Hepatocyte (in vitro differentiated cells): ENCODE measurements at regions not wholly inside any gene's neighbourhood (a gene's known extent, or its start where the extent isn't known, plus 50 kb on each side); places are given as distances from the start of the nearest gene placed in this dataset.
"Not testable (repeated sequence)": the region's sequence is repeated elsewhere in the genome, so short reads cannot be mapped to it uniquely, and the experiment has no call there.

Source experiments
- DNase-seq: peaks from one replicate; pipeline ENCODE4 v3.0.0-alpha.2; 2016; ENCODE audit warnings: low spot score
- H2AFZ ChIP-seq: fragments of 200-600 bp; sonication (generic); 2 replicates; pipeline ENCODE4 v1.6.0; 2016; ENCODE audit warnings: antibody characterized with exemption, mild to moderate bottlenecking
- H3K27ac ChIP-seq: fragments of 200-600 bp; sonication (generic); 2 replicates; pipeline ENCODE4 v1.5.1; 2016; ENCODE audit warnings: mild to moderate bottlenecking
- H3K27me3 ChIP-seq: fragments of 200-600 bp; sonication (generic); 2 replicates; pipeline ENCODE4 v1.6.1; 2016
- H3K36me3 ChIP-seq: fragments of 200-600 bp; sonication (generic); replicated peaks from 2 replicates; pipeline ENCODE4 v1.5.1; 2016; ENCODE audit warnings: low read depth; ENCODE audit not compliant: insufficient read depth
- H3K4me1 ChIP-seq: fragments of 200-600 bp; sonication (generic); 2 replicates; pipeline ENCODE4 v1.5.1; 2016; ENCODE audit warnings: mild to moderate bottlenecking, moderate library complexity; ENCODE audit not compliant: insufficient read depth
- H3K4me2 ChIP-seq: fragments of 200-600 bp; sonication (generic); 2 replicates; pipeline ENCODE4 v1.6.0; 2016
- H3K4me3 ChIP-seq: fragments of 200-600 bp; sonication (generic); 2 replicates; pipeline ENCODE4 v1.5.1; 2016; ENCODE audit warnings: mild to moderate bottlenecking
- H3K79me2 ChIP-seq: fragments of 200-600 bp; sonication (generic); 2 replicates; pipeline ENCODE4 v1.6.0; 2017; ENCODE audit warnings: mild to moderate bottlenecking
- H3K9me2 ChIP-seq: fragments of 200-600 bp; sonication (generic); replicated peaks from 2 replicates; pipeline ENCODE4 v1.6.0; 2017; ENCODE audit warnings: mild to moderate bottlenecking; ENCODE audit not compliant: insufficient read depth
- H3K9me3 ChIP-seq: fragments of 200-600 bp; sonication (generic); 2 replicates; pipeline ENCODE4 v1.5.1; 2016; ENCODE audit warnings: low read depth, mild to moderate bottlenecking
- H4K20me1 ChIP-seq: fragments of 200-600 bp; sonication (generic); 2 replicates; pipeline ENCODE4 v1.6.0; 2016; ENCODE audit warnings: mild to moderate bottlenecking; ENCODE audit not compliant: insufficient read depth, poor library complexity, severe bottlenecking
- CTCF ChIP-seq: fragments of 200-600 bp; sonication (generic); IDR thresholded peaks from 2 replicates; pipeline ENCODE4 v1.5.1; 2016; ENCODE audit warnings: antibody characterized with exemption, mild to moderate bottlenecking; ENCODE audit not compliant: poor library complexity
- EZH2 ChIP-seq: fragments of 200-600 bp; sonication (generic); IDR thresholded peaks from 2 replicates; pipeline ENCODE4 v1.6.1; 2016; ENCODE audit warnings: antibody characterized with exemption, mild to moderate bottlenecking, borderline replicate concordance
- EZH2phosphoT487 ChIP-seq: fragments of 200-600 bp; sonication (generic); IDR thresholded peaks from one replicate; pipeline ENCODE4 v1.6.1; 2018; ENCODE audit warnings: antibody characterized with exemption, mild to moderate bottlenecking, low read depth, moderate library complexity; ENCODE audit not compliant: unreplicated experiment, severe bottlenecking
- WGBS: methylation state at CpG from one replicate; pipeline ENCODE4 v1.1.6; 2016; ENCODE audit warnings: low lambda C conversion rate; ENCODE audit errors: missing lambda C conversion rate; 5-methylcytosine and 5-hydroxymethylcytosine counted together

- H3K4me2 ChIP-seq, result no peak overlapping the region
- no peaks in the 10 kb centered on the region for H3K79me2 ChIP-seq
- H3K27ac ChIP-seq, result no peak overlapping the region
- H4K20me1 ChIP-seq, result no peaks in the 10 kb centered on the region
- no peak for DNase-seq
- no peaks in the 10 kb centered on the region for H3K4me1 ChIP-seq
- H2AFZ ChIP-seq, result no peak overlapping the region
- H3K27me3 ChIP-seq, result no peaks in the 10 kb centered on the region
- H3K9me2 ChIP-seq, result no peaks in the 10 kb centered on the region
- H3K9me3 ChIP-seq, result no peaks in the 10 kb centered on the region
- no peak overlapping the region for H3K4me3 ChIP-seq
- 88% methylated on average over 2 of the region's 2 CpGs for WGBS
- TF ChIP-seq CTCF, result no peak
- H3K36me3 ChIP-seq, result no peaks in the 10 kb centered on the region
Observed at GRCh38 chr5:101647861-101648260, 648.2 kb downstream of the SLCO4C1 start.

- H2AFZ ChIP-seq, result no peak overlapping the region
- no peaks in the 10 kb centered on the region for H3K9me3 ChIP-seq
- no peaks in the 10 kb centered on the region for H4K20me1 ChIP-seq
- DNase-seq, result no peak
- no peaks in the 10 kb centered on the region for H3K27me3 ChIP-seq
- H3K36me3 ChIP-seq, result no peaks in the 10 kb centered on the region
- no peak overlapping the region for H3K4me3 ChIP-seq
- no peaks in the 10 kb centered on the region for H3K9me2 ChIP-seq
- H3K27ac ChIP-seq, result no peak overlapping the region
- 89% methylated on average over 2 of the region's 2 CpGs for WGBS
- H3K4me1 ChIP-seq, result no peaks in the 10 kb centered on the region
- no peaks in the 10 kb centered on the region for H3K79me2 ChIP-seq
- H3K4me2 ChIP-seq, result no peak overlapping the region
- TF ChIP-seq EZH2 (no peak), EZH2phosphoT487 (no peak), CTCF (no peak)
Observed at GRCh38 chr5:101643794-101644193, 652.3 kb downstream of the SLCO4C1 start.

GRCh38 chr5:101637599-101637998, 658.5 kb downstream of the SLCO4C1 start:
- WGBS, result 100% methylated on average over 2 of the region's 2 CpGs
- H3K79me2 ChIP-seq, result no peaks in the 10 kb centered on the region
- no peaks in the 10 kb centered on the region for H3K4me1 ChIP-seq
- TF ChIP-seq EZH2phosphoT487 (no peak), CTCF (no peak), EZH2 (no peak)
- H3K36me3 ChIP-seq, result no peaks in the 10 kb centered on the region
- H3K27me3 ChIP-seq, result no peaks in the 10 kb centered on the region
- H3K4me3 ChIP-seq, result no peak overlapping the region
- no peaks in the 10 kb centered on the region for H3K9me2 ChIP-seq
- DNase-seq, result no peak
- H4K20me1 ChIP-seq, result no peaks in the 10 kb centered on the region
- no peaks in the 10 kb centered on the region for H3K9me3 ChIP-seq
- H3K4me2 ChIP-seq, result no peak overlapping the region
- H2AFZ ChIP-seq, result no peak overlapping the region
- no peak overlapping the region for H3K27ac ChIP-seq

GRCh38 chr5:101627770-101628169, 668.3 kb downstream of the SLCO4C1 start:
- not testable (repeated sequence) for H3K36me3 ChIP-seq, H3K27me3 ChIP-seq, H3K79me2 ChIP-seq, H3K27ac ChIP-seq, H3K4me2 ChIP-seq, H3K9me3 ChIP-seq, H3K4me3 ChIP-seq, H3K4me1 ChIP-seq, H3K9me2 ChIP-seq, H4K20me1 ChIP-seq, H2AFZ ChIP-seq, DNase-seq
- 58% methylated on average over 2 of the region's 2 CpGs for WGBS
